HepG2 (cell line): ENCODE measurements at regions not wholly inside any gene's neighbourhood (a gene's known extent, or its start where the extent isn't known, plus 50 kb on each side); places are given as distances from the start of the nearest gene placed in this dataset.

Experiments
- ASH2L ChIP-seq: fragments of 300-600, 200-600 bp; sonication (generic); IDR thresholded peaks from 2 replicates; pipeline ENCODE4 v1.7.0; 2017; ENCODE audit warnings: low read depth, mild to moderate bottlenecking, moderate library complexity, mixed read lengths, low read length; ENCODE audit not compliant: insufficient read length
- CHD4 ChIP-seq: fragments of 200-600 bp; sonication (generic); IDR thresholded peaks from 2 replicates; pipeline ENCODE4 v1.7.0; 2017; ENCODE audit warnings: mild to moderate bottlenecking, low read length, borderline replicate concordance
- EP300 ChIP-seq, 3 experiments: sonication (generic) in 1 of 3; formaldehyde crosslinking in 1 of 3; IDR thresholded peaks; 2 replicates each; pipeline versions ENCODE4 v1.5.1 to v1.6.1; 2011 to 2020; ENCODE audit warnings: low read depth in 2 of 3, low read length in 2 of 3, borderline replicate concordance in 1 of 3, improper control_type of control experiment in 1 of 3, mild to moderate bottlenecking in 1 of 3, missing genetic modification reagents in 1 of 3, moderate library complexity in 1 of 3
- MEIS1 ChIP-seq: sonication (generic); formaldehyde crosslinking; IDR thresholded peaks from 2 replicates; pipeline ENCODE4 v1.9.0; 2021; ENCODE audit warnings: mild to moderate bottlenecking, missing genetic modification reagents, moderate library complexity, borderline replicate concordance
- POLR2A ChIP-seq, 2 experiments: IDR thresholded peaks; 2 replicates each; pipeline ENCODE4 v1.6.1; 2011; ENCODE audit warnings: low read depth in 2 of 2, low read length in 2 of 2, mild to moderate bottlenecking in 1 of 2, moderate library complexity in 1 of 2; ENCODE audit not compliant: insufficient read depth in 1 of 2
- SETDB1 ChIP-seq: sonication (generic); formaldehyde crosslinking; IDR thresholded peaks from 2 replicates; pipeline ENCODE4 v1.5.1; 2020; ENCODE audit warnings: missing genetic modification reagents, mild to moderate bottlenecking, borderline replicate concordance
- SRSF9 ChIP-seq: fragments of 200-400 bp; formaldehyde crosslinking; IDR thresholded peaks from 2 replicates; pipeline ENCODE4 v1.6.1; 2018; ENCODE audit warnings: borderline replicate concordance, mild to moderate bottlenecking, low read depth, low read length; ENCODE audit not compliant: insufficient read depth, poor library complexity, severe bottlenecking
- U2AF1 ChIP-seq: fragments of 200-400 bp; formaldehyde crosslinking; optimal IDR thresholded peaks from 2 replicates; pipeline ENCODE3; 2017; ENCODE audit warnings: mild to moderate bottlenecking, low read depth, low read length
- ZNF234 ChIP-seq: sonication (generic); formaldehyde crosslinking; conservative IDR thresholded peaks from 2 replicates; pipeline ENCODE4 v1.5.1; 2020; ENCODE audit warnings: mild to moderate bottlenecking, missing genetic modification reagents
- TF ChIP-seq, protein P1 (sequence below): sonication (generic); formaldehyde crosslinking; IDR thresholded peaks from 2 replicates; pipeline ENCODE4 v1.5.1; 2020; ENCODE audit warnings: missing genetic modification reagents, mild to moderate bottlenecking, borderline replicate concordance
- TF ChIP-seq, protein P2 (sequence below): sonication (generic); formaldehyde crosslinking; IDR thresholded peaks from 2 replicates; pipeline ENCODE4 v1.4.0; 2020; ENCODE audit warnings: low read depth, missing genetic modification reagents
- TF ChIP-seq, protein P3 (sequence below): sonication (generic); formaldehyde crosslinking; IDR thresholded peaks from 2 replicates; pipeline ENCODE4 v1.5.0; 2020; ENCODE audit warnings: mild to moderate bottlenecking, missing genetic modification reagents, moderate library complexity

DNA sequence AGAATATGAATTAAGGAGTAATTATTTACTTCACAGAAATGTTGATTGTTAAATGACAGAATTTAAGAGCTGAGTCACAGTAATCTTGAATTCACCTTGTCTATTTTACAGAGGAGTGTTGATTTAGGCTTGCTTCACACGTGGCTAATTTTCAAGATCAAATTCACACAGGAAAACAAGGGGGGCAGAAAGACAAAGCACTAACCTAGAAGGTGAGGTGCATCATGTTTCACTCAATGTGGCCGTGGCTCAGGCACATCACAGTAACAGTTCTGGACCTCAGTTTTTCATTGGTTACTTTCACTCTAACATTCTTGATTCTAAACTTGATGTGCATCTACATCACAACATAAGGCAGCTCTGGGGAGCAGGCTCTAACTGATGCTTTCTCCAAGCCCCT, 69.6 kb upstream of the GNAQ start:
- no peak for TF ChIP-seq MEIS1 (CRISPR knock-in tag)
- no peak for TF ChIP-seq ZNF234
- TF ChIP-seq, protein P1, sequence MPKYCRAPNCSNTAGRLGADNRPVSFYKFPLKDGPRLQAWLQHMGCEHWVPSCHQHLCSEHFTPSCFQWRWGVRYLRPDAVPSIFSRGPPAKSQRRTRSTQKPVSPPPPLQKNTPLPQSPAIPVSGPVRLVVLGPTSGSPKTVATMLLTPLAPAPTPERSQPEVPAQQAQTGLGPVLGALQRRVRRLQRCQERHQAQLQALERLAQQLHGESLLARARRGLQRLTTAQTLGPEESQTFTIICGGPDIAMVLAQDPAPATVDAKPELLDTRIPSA (CRISPR knock-in tag), result no peak
- TF ChIP-seq EP300 (IDR thresholded peaks at IDR 0.05; ENCODE audit: low read depth in 2 of 2, low read length in 2 of 2), result no peak
- TF ChIP-seq EP300 (CRISPR knock-in tag; IDR thresholded peaks at IDR 0.05; ENCODE audit: borderline replicate concordance), result no peak
- TF ChIP-seq, protein P2, sequence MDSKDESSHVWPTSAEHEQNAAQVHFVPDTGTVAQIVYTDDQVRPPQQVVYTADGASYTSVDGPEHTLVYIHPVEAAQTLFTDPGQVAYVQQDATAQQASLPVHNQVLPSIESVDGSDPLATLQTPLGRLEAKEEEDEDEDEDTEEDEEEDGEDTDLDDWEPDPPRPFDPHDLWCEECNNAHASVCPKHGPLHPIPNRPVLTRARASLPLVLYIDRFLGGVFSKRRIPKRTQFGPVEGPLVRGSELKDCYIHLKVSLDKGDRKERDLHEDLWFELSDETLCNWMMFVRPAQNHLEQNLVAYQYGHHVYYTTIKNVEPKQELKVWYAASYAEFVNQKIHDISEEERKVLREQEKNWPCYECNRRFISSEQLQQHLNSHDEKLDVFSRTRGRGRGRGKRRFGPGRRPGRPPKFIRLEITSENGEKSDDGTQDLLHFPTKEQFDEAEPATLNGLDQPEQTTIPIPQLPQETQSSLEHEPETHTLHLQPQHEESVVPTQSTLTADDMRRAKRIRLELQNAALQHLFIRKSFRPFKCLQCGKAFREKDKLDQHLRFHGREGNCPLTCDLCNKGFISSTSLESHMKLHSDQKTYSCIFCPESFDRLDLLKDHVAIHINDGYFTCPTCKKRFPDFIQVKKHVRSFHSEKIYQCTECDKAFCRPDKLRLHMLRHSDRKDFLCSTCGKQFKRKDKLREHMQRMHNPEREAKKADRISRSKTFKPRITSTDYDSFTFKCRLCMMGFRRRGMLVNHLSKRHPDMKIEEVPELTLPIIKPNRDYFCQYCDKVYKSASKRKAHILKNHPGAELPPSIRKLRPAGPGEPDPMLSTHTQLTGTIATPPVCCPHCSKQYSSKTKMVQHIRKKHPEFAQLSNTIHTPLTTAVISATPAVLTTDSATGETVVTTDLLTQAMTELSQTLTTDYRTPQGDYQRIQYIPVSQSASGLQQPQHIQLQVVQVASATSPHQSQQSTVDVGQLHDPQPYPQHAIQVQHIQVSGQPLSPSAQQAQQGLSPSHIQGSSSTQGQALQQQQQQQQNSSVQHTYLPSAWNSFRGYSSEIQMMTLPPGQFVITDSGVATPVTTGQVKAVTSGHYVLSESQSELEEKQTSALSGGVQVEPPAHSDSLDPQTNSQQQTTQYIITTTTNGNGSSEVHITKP, result no peak
- TF ChIP-seq SETDB1 (CRISPR knock-in tag), result no peak
- no peak for TF ChIP-seq U2AF1
- no peak for TF ChIP-seq POLR2A (IDR thresholded peaks at IDR 0.05; ENCODE audit: insufficient read depth in 1 of 2, low read depth in 2 of 2, low read length in 2 of 2)
- TF ChIP-seq SRSF9, result no peak
- TF ChIP-seq ASH2L, result no peak
- TF ChIP-seq CHD4, result no peak
- TF ChIP-seq, protein P3, sequence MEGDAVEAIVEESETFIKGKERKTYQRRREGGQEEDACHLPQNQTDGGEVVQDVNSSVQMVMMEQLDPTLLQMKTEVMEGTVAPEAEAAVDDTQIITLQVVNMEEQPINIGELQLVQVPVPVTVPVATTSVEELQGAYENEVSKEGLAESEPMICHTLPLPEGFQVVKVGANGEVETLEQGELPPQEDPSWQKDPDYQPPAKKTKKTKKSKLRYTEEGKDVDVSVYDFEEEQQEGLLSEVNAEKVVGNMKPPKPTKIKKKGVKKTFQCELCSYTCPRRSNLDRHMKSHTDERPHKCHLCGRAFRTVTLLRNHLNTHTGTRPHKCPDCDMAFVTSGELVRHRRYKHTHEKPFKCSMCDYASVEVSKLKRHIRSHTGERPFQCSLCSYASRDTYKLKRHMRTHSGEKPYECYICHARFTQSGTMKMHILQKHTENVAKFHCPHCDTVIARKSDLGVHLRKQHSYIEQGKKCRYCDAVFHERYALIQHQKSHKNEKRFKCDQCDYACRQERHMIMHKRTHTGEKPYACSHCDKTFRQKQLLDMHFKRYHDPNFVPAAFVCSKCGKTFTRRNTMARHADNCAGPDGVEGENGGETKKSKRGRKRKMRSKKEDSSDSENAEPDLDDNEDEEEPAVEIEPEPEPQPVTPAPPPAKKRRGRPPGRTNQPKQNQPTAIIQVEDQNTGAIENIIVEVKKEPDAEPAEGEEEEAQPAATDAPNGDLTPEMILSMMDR (CRISPR knock-in tag), result no peak
